ENCODE measurements at regions not wholly inside any gene's neighbourhood (a gene's known extent, or its start where the extent isn't known, plus 50 kb on each side); places are given as distances from the start of the nearest gene placed in this dataset.

GRCh38 chr22:48490500-48491411 lies 1336.9 kb downstream of the BRD1 start:
- Histone ChIP-seq H3K56ac (ENCODE audit: extremely low read depth, insufficient read depth, low read length) (no peak overlapping the region), H3K36me3 (ENCODE audit: control insufficient read depth, insufficient read depth, low read length) (no peaks in the 10 kb centered on the region), H2BK120ac (ENCODE audit: low read depth, low read length) (no peak overlapping the region), H3K4me1 (ENCODE audit: control insufficient read depth, insufficient read depth, low read length) (no peaks in the 10 kb centered on the region), H3K27ac (ENCODE audit: insufficient read depth, low read length) (no peak overlapping the region), H3K79me1 (ENCODE audit: low read depth in 1 of 2, low read length in 2 of 2) (no peaks in the 10 kb centered on the region), H3K4me2 (ENCODE audit: low read depth, low read length) (no peak overlapping the region), H2BK20ac (ENCODE audit: low read depth, low read length) (no peak overlapping the region), H2AK9ac (replicated peaks; ENCODE audit: low read depth, low read length, poor library complexity) (no peak overlapping the region), H3K9ac (ENCODE audit: low read depth, low read length) (no peak overlapping the region), H4K20me1 (ENCODE audit: insufficient read depth, low read length) (no peaks in the 10 kb centered on the region), H2AFZ (replicated peaks; ENCODE audit: low read length, poor library complexity) (no peak overlapping the region), H3K4ac (ENCODE audit: low read depth, low read length) (no peak overlapping the region), H2AK5ac (ENCODE audit: low read depth, low read length) (no peak overlapping the region), H4K91ac (ENCODE audit: insufficient read depth, low read depth, low read length) (no peak overlapping the region), H3K27me3 (ENCODE audit: control insufficient read depth, insufficient read depth, low read length) (peaks cover 24% of the 10 kb centered on the region; the same call in 1 of the 2 replicates), H4K5ac (ENCODE audit: low read depth, low read length) (no peak overlapping the region), H2BK15ac (ENCODE audit: low read depth, low read length) (no peak overlapping the region), H3K9me1 (ENCODE audit: insufficient read depth, low read length) (no peaks in the 10 kb centered on the region), H3K4me3 (ENCODE audit: insufficient read depth, low read depth, low read length) (no peak overlapping the region), H3K9me3 (ENCODE audit: control insufficient read depth, insufficient read depth, low read length) (no peaks in the 10 kb centered on the region), H2BK5ac (ENCODE audit: low read depth, low read length, poor library complexity, severe bottlenecking) (no peak overlapping the region), H4K8ac (ENCODE audit: low read depth in 2 of 2, low read length in 2 of 2) (no peak overlapping the region), H3K18ac (ENCODE audit: low read depth, low read length) (no peak overlapping the region), H3K23ac (ENCODE audit: low read depth, low read length) (no peak overlapping the region), H3K14ac (replicated peaks; ENCODE audit: low read depth, low read length) (no peak overlapping the region)
- no peak for DNase-seq
- ATAC-seq (ENCODE audit: low read depth) = no peak
- BruUV-seq (replicated peaks) = no TSS peak
- TF ChIP-seq CHD1 (IDR thresholded peaks at IDR 0.05; ENCODE audit: low read depth, low read length) (no peak), USF2 (IDR thresholded peaks at IDR 0.05; ENCODE audit: low read depth, low read length) (no peak), RFX5 (IDR thresholded peaks at IDR 0.05; ENCODE audit: low read depth, low read length) (no peak), MXI1 (IDR thresholded peaks at IDR 0.05; ENCODE audit: borderline replicate concordance, low read depth, low read length) (no peak), NFE2L2 (IDR thresholded peaks at IDR 0.05; ENCODE audit: low read depth, low read length) (no peak), CTCF (conservative IDR thresholded peaks at IDR 0.05; ENCODE audit: low read depth, low read length) (no peak)
- ChIA-PET POLR2A (ENCODE audit: unreplicated experiment) (no interaction called here), CTCF (no interaction called here)
- intact Hi-C loops (cut with micrococcal nuclease) = loop anchor here (5.0 kb wide), 1 partner anchor 1753 kb away; the partner anchor contains the start of gene CERK
- in situ Hi-C loops (cut with MboI; ENCODE audit: low sequenced_read_pairs) = loop anchor here (5.0 to 10.0 kb wide), 2 partner anchors 1693 to 1926 kb away; no protein-coding TSS in a partner anchor
- WGBS, 2 experiments (ENCODE audit: extremely low coverage in 2 of 2, insufficient read length in 1 of 2) = 3% methylated on average over 15 of the region's 51 CpGs; no CpG with 5 or more reads in 1 of the 2 experiments
- dilution Hi-C loops (cut with HindIII; ENCODE audit: low sequenced_read_pairs, unreplicated experiment) = no loop called here

Data from IMR-90 (cell line).